ENCODE measurements at regions not wholly inside any gene's neighbourhood (a gene's known extent, or its start where the extent isn't known, plus 50 kb on each side); places are given as distances from the start of the nearest gene placed in this dataset.

GRCh38 chr20:22437354-22437753 is 147.0 kb downstream of the FOXA2 start:
- no peak for DNase-seq (ENCODE audit: low read depth)
- TF ChIP-seq, protein P1, sequence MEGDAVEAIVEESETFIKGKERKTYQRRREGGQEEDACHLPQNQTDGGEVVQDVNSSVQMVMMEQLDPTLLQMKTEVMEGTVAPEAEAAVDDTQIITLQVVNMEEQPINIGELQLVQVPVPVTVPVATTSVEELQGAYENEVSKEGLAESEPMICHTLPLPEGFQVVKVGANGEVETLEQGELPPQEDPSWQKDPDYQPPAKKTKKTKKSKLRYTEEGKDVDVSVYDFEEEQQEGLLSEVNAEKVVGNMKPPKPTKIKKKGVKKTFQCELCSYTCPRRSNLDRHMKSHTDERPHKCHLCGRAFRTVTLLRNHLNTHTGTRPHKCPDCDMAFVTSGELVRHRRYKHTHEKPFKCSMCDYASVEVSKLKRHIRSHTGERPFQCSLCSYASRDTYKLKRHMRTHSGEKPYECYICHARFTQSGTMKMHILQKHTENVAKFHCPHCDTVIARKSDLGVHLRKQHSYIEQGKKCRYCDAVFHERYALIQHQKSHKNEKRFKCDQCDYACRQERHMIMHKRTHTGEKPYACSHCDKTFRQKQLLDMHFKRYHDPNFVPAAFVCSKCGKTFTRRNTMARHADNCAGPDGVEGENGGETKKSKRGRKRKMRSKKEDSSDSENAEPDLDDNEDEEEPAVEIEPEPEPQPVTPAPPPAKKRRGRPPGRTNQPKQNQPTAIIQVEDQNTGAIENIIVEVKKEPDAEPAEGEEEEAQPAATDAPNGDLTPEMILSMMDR (conservative IDR thresholded peaks at IDR 0.05; ENCODE audit: low read depth, low read length): no peak
- H3K4me3 ChIP-seq (ENCODE audit: low read length): no peak overlapping the region

- DNase-seq (ENCODE audit: low read depth): no peak
- H3K4me3 ChIP-seq (ENCODE audit: low read length): no peak overlapping the region
- TF ChIP-seq, protein P1 (conservative IDR thresholded peaks at IDR 0.05; ENCODE audit: low read depth, low read length): no peak
Measured at GRCh38 chr20:22431419-22431818, 153.0 kb downstream of the FOXA2 start.

GRCh38 chr20:22430746-22431168 is 153.6 kb downstream of the FOXA2 start:
- DNase-seq (ENCODE audit: low read depth): no peak
- TF ChIP-seq, protein P1 (conservative IDR thresholded peaks at IDR 0.05; ENCODE audit: low read depth, low read length): no peak
- H3K4me3 ChIP-seq (ENCODE audit: low read length): no peak overlapping the region

DNA sequence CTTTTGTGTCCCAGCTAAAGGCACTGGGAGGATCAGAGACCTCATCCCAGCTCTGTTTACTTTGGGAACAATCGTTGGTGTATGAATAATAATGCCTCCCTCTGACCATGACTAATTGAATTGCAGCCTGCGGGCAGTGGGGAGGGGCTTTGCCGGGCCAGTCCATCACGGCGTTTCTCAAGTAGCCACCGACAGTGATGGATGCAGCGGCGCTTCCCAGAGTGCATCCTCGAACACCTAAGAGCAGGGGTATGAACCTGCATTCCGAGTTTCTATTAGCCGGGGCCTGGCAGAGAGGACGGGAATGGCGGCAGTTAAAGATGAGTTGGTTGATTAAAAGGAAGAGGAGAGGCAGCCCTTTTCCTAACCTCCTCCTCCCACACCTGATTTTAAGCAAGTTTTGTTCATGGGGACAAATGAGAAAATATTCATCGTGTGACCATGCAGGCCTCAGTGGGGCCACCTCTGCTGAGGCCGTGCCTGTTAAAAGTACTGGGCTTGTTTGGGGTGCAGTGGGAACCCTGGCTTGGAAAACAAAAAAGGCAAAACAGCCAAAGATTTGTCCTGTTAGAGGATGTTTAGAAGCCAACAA is 154.1 kb downstream of the FOXA2 start:
- no peak overlapping the region for H3K4me3 ChIP-seq (ENCODE audit: low read length)
- TF ChIP-seq, protein P1 (conservative IDR thresholded peaks at IDR 0.05; ENCODE audit: low read depth, low read length): no peak
- no peak for DNase-seq (ENCODE audit: low read depth)

GRCh38 chr20:22429175-22430153 is 154.9 kb downstream of the FOXA2 start:
- DNase-seq (ENCODE audit: low read depth): no peak
- TF ChIP-seq, protein P1 (conservative IDR thresholded peaks at IDR 0.05; ENCODE audit: low read depth, low read length): no peak
- no peak overlapping the region for H3K4me3 ChIP-seq (ENCODE audit: low read length)

- no peak for DNase-seq (ENCODE audit: low read depth)
- no peak overlapping the region for H3K4me3 ChIP-seq (ENCODE audit: low read length)
- TF ChIP-seq, protein P1 (conservative IDR thresholded peaks at IDR 0.05; ENCODE audit: low read depth, low read length): no peak
Measured at GRCh38 chr20:22428051-22428450, 156.3 kb downstream of the FOXA2 start.
